Activated naive CD4-positive, alpha-beta T cell (primary cell): ENCODE measurements at regions not wholly inside any gene's neighbourhood (a gene's known extent, or its start where the extent isn't known, plus 50 kb on each side); places are given as distances from the start of the nearest gene placed in this dataset.

ENCODE experiments used
- DNase-seq, 4 experiments: peaks; one replicate each; lab custom pipeline; 2025; lab: John Stamatoyannopoulos, UW

DNA sequence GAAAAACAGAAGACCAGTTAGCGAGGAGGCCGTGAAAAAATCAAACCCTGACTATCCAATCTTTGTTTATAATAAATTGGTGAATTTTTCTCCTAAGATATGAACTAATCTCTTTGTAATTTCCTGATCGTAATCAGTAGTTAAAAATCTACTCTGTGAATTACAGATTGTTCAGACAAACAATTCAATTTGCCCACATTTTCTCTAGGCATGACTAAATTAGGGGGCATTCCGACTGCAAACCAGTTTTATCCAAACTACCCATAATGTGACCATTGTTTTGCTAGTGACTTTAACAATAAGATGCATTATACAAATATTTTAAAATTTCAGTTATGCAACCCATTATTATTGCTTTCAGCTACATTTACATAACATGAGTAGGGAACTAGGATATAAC, 546.9 kb upstream of the ADAMTS5 start:
- DNase-seq = no peak

DNA sequence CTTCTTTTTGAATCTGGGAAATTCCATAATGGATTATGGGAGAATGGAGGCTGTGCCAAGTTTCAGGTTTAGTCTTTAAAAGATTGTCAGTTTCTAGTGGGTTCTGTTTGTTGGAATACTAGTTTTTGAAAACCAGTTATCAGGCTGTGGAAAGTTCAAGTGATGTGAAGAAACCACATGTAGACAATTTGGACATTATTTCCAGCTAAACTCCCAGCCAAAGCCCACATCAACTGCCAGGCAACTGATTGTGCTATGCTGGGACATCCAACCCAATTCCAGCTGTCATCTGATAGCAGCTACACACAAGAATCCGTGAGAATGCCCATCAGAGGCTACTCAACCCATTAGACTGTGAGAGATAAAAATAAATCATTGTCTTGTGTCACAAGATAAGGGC, 546.1 kb upstream of the ADAMTS5 start:
- DNase-seq = no peak

DNA sequence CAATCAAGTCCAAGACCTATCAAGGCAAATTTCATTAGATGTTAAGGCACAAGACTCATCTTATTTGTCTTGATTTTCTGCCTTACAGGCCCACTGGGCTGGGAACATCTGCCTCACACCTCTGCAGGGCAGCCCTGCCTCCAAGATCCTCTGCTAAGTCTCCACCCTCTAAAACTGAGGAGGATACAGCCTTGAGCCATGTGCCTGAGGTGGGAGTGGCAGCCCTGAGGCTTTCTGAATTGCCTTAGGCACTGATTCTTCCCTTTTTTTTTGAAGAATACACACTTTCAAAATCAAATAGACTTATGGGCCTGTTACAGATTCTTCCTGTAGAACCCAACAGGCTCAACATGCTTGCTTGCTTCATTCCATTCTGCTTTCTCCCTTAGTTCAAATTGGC, 544.3 kb upstream of the ADAMTS5 start:
- DNase-seq = no peak

DNA sequence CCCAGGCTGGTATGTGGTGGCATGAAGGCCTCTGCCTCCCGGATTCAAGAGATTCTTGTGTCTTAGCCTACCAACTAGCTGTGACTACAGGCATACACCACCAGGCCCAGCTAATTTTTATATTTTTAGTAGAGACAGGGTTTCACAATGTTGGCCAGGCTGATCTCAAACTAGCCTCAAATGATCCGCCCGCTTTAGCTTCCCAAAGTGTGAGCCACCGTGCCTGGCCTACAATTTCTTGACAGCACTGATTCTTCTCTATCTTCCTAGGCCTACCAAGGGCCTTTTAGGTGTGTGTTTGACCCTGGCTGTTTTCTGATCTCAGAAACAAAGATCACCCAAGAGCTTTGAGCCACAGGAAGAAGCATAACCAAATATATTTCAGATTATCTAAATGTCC, 540.8 kb upstream of the ADAMTS5 start:
- DNase-seq = no peak

DNA sequence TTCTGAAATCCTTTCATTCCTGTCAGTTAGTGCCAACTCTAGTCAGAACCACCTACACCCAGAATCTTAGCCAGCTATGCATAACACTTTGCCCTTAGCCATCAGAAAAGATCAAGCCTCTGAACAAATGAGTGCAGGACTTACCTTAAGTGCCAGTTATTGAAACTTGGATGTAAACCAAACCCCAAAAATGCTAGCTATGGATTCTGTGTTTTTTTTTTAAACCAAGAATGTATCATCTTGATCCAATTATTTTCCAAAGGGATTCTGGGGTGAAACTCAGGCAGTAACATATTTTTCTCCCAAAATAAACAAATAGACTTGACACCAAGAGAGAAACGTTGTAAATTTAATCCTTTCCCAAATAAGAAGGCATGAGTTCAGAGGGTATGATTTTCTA, 538.6 kb upstream of the ADAMTS5 start:
- no peak for DNase-seq

DNA sequence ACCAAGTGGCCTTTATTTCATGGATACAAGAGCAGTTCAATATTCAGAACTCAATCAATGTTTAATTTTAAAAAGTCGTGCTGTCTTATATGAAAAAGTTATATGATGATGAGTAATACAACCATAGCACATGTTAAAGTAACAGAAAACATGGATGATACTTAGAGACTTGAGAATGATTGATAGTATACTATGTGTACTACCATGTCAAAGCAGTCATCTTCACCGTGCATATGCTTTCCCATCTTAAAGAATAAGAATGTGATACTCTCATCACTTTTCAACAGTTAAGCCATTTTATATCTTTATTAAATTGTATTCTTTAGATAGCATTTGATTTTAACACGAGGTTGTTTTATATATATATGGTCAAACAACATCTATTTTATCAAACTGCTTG, 535.9 kb upstream of the ADAMTS5 start:
- no peak for DNase-seq

DNA sequence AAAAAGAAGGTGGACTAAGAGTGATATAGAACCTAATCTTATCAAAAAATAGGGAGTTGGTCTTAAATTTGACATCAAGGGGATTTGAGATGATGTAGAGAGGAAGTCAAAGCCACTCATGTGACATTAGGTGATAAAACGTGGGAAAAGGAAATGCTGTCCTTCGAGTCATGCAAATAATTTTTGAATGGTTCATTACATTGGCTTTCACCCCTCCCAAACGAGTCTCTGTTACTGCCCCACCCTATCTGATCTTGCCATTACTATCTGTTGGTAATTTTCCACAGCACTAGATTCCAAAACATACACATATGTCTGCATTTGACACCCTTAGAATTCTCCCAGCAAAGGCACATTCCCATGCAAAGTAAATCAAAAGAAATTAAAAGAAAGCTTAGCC, 531.1 kb upstream of the ADAMTS5 start:
- no peak for DNase-seq

DNA sequence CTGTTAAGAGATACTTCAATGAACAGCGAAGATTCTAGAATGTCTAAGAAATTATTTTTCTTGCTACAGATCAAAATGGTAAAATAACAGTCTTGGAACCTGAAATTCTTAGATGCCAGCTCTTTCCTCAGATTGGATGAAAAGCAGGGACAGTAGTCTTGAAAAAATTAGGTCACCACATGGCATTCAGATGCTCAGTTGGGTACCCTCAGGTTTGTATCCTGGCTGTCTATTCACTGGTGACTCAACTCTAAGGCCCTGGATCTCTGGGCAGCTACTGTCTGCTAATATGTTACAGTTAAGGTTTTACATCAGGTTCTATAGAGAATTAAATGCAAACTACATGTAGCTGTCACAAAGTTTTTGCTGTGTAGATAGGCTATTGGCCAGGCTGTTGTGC, 528.9 kb upstream of the ADAMTS5 start:
- no peak for DNase-seq

DNA sequence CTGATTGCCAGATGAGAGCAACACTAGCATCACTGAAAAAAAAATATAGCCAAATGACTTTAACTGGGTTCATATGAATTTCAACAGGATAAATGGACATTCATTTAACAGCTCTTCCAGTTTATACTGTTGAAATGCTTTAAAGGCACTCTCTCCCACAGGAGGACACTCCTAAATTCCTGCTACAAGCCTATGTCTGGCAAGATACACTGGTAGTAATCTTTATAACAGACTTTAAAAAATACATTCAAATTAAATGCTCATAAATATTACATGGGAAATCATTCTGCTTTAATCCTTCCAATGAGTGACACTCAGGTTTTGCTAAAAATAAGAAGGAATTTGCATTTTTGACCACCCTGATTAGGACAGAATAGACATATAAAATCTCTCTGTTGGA, 526.7 kb upstream of the ADAMTS5 start:
- no peak for DNase-seq

DNA sequence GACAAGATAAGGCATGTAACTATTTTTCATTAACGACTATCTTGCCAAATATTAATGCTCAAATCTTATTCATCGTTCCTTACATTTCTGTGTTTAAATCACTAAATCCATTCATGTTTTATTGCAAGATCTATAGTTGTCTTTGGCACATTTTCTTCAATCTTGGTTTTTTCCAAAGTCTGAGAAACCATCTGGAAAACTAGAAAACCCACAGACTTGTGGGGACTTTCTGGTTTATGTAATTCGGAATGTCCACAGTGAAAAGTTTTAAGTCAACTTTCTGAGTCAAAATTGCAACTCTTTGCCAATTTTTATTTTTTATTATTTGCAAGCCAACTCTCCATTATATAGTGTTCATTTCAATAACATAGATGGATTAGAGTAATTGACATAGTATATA, 520.8 kb upstream of the ADAMTS5 start:
- DNase-seq = no peak

DNA sequence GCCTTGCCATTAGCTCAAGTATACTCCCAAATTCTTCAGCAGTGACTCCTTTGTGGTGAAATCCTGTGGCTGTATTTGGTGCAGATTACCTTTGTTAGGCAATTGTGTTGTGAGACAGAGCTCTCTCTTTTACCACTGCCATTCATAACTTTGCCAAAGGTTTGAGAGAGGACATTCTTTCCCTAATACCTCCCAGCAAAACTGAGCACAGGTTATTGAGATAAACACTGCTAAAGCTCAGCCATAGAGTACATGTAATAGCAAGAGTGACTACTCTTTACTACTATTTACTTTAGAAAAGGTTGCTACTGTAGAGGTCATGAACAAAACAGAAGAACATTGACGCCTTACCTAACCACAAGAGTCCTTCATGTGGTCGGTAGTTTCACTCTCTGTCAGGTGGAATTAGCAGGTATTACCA, 514.0 kb upstream of the ADAMTS5 start:
- DNase-seq = no peak

DNA sequence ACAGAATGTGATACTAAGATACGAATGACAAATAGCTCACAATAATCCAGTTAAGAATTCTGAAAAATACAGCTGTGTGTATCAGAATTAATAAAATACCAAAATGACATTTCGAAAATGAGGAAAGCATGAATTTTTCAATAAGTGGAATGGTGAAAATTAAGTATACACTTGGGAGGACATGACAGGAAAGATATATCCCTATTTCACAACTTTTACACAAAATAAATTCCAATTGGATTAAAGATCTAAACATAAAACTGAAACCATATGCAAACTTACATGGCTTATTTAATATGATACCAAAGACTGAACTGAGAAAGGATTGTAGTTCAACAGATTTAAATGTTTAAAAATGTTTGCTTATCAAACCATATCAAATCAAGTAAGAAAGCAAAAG, 510.4 kb upstream of the ADAMTS5 start:
- no peak for DNase-seq

DNA sequence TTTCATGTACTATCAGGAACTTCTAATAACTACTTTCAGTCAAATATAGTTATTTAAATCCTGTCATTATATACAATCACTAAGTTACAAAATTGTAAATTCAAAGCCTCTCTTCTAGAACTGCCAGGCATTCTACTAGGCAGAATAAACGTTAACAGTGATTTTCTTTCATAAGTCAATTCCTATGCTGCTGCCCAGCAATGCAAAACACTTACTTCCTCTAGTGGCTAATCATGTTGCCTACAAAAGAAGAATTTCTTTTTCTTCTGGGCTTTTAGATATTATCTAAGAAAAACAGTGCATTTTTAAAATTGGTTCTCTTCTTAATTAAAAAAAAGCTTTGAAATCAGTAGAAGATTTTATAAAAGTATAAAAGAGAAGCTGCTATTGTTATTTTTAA, 509.8 kb upstream of the ADAMTS5 start:
- DNase-seq = no peak

DNA sequence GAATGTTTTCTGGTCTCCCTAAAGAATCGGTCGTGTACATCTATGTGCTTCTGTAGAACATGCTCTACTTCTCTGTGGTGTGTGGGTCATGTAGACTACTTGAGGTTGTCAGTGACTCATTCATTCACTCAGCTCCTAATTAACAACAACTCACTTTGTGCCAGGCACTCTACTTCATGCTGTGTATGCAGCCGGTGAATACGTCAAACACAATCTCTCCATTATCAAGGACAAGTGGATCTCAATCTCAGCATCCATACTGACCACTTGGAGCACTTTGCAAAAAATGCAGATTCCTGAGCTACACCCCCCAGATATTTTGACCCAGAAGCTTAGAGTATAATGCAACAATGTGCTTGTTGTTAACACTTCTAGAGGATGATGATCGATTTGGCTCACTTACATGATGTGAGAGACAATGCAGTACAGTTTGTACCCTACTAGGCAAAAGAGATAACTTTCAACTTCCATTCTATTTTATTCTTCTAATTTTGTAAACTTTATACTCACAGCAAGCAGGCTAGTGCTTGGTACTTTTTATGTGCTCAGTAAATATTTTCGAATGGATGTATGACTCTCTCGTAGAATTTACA, 508.6 kb upstream of the ADAMTS5 start:
- DNase-seq = no peak

DNA sequence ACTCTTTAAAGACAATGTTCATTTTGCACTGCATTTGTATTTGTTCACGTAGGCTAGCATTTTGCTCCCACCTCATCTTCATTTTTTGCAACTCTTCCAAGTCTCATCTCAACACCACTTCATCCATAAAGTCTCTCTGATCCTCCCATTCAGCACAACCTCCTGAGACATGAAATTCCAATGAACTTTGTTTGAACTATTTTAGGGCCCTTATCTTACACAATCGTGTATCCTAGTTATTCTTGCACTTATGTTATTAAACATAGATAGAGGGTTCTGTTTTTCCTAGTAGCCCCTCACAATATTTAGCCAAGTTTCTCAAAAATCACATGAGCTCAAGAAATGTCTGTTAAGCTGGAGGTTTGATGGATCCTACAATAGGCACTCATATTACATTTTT, 500.5 kb upstream of the ADAMTS5 start:
- DNase-seq = no peak

DNA sequence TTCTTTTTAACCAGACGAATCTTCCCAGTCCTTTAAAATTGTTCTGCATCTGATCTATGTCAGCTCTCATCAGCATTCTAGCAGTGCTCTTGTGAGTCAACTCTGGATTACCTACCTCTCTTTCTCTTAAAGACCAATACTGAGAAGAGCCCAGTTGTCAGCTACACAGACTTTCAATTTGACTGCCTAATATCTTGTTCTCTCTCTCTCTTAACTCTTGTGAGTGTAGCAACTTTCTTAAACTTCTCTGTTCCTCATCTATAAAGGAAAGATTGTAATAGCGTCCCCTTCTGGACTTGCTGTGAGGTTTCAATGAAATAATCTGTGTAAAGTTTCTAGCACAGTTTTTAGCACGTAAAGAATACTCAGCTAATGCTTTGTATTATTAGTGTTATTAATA, 499.3 kb upstream of the ADAMTS5 start:
- no peak for DNase-seq

DNA sequence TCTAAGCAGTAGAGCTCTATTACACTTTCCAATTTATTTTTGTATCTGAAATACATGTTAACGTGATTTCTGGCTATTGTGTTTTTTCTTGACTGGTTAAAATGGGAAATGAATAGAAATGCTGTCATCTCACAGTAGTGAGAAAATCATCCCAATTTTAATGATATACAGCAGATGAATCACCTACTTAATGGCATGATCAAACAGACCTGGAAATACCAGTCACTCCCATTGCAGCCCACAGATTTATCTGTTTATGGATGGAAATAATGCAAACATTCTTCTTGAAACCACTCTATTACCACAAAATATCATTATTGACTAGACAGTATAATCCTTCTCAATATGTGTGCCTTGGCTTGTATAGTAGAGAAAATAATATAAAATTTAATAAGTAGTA, 497.8 kb upstream of the ADAMTS5 start:
- DNase-seq = no peak

DNA sequence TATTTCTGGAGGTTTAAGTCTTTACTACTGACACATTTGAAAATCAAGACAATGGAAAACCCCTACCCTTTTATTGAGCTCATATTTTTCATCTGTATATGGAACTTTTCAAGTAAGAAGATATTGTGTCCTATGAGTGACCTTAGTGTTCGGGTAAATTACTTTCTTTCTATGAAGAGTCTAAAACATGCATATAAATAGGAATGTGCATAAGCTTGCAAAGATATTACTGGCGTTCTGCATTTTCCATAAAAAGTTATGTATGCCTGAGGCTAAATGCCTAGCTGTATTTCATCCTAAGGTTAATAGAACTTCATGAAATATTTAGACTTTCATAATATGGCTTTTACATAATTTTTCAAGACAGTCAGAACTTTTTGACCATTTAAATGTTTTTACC, 495.8 kb upstream of the ADAMTS5 start:
- no peak for DNase-seq

DNA sequence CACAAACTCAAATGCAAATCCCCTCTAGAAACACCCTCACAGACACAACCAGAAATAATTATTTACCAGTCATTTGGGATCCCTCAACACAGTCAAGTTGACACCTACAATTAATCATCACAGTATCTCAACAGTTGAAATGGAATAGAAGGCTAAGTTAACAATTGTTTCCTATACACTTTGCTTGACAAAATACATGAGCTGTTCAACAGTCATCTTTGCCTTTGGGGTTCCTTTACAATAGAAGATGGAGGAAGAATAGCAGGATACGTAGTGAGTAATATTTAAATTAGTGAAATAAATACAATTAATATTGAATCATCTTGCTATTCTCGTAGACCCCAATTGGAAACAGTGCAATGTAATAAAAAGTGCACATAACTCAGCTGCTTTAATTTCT, 487.3 kb upstream of the ADAMTS5 start:
- DNase-seq = no peak

DNA sequence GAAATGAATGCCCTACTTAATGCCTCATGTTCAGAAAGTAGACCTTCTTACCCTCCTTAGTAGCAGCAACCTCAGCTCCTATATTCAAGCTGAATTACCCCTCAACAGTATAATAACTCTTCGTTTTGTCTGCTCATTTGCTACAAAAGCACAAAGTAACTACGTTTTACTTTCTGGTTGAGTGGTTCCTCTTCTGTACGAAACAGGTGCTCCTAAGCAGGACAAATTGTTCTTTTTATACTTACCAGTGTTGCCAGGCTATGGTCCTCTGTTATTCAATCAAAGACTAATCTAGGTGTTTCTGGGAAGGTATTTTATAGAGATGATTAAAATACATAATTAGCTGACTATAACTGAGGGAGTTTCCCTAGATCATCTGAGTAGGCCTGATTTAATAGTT, 484.2 kb upstream of the ADAMTS5 start:
- no peak for DNase-seq

DNA sequence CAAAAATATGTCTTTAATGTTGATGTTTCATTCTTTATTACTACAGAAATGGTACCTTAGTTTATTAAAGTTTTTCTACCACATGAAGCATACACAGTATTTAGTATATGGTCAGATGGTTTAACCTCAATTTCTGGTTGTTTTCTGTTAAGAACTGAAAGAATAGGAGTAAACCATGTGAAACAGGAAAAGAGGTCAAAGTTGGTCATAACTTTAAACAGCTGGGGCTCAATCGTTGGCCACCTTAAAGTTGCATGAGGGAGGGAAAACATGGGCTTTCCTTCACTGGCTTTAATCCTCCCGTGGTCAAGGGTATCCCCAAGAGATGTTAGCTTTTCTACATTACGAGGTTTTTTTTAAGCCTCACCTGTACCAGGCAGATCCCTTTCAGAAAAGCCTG, 483.3 kb upstream of the ADAMTS5 start:
- no peak for DNase-seq

DNA sequence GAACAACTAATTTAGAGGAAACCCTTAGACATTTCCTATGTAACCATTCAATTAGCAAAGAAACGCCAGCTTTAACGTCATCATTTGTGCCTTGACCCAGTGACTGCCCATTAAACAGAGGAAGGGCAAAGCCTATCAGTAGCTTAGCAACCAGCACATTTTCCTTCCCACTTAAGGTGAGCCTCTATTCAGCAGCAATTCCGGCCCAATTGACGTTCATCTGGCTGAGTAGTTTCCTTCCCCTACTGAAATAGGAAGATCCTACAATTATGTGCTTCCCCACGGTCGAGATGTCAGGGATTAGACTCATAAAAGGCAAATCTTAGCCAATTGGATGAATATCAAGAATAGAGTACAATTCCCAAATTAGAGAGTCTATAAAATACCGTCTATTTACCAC, 482.1 kb upstream of the ADAMTS5 start:
- DNase-seq = no peak

DNA sequence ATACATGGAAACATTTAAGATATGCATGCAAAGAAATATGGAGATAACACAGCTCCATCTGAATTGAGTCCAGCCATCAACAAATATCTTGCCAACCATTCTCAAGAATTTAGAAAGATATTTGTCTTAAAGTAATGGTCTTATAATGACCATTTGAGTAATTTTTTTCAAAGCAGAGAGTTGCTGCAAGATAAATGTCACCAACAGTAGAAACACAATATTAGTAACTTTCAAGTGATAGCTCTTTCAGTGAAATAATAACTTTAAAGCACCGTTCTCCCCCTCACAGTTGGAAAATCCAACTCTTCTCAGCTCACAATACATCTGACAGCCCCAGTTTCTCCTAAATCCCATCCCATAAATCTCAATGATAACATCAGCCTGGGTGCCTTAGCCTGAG, 481.0 kb upstream of the ADAMTS5 start:
- no peak for DNase-seq

DNA sequence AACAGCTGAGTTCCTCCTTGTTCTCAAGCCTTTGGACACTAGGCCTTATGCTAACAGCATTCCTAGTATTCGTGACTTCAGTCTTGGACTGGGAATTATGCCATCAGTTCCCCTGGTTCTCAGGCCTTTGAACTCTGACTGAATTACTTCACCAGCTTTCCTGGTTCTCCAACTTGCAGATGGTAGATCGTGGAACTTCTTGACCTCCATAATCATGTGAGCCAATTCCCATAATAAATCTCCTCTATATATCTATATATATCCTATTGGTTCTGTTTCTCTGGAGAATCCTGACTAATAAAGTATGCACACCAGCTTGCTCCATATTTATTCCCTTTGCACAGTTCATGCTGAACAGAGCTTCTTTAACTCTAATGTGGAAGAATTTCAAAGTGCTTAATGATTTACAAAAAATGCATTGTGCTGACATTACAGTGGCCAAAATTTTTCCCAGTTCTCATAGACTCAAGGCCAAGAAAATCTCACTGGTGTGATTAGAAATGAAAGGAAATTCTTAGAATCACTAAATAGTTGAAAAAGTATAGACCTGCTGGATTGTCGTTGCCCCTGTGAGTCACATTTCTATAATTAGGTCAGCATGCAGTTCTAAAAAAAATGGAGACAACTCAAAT, 462.9 kb upstream of the ADAMTS5 start:
- DNase-seq = no peak

DNA sequence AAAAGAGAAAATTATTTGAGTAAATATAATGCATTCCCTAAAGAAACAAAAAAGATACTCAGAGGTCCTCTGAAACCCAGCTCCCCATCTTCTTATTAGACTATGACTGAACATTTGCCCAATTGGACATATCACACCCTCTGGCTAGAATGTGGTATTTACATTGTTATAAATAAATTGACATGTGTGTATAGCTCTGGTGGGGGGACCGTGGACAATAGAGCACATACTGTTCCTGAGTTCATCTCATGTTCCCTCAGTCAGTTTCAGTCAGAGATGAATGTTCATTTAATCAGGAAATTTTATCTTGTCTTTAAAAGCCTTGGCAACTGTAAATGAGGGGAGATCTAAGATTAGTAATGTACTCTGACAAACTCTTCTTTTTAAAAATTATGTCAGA, 459.3 kb upstream of the ADAMTS5 start:
- DNase-seq = no peak
